Glutamatergic neuron (in vitro differentiated cells): ENCODE measurements at regions not wholly inside any gene's neighbourhood (a gene's known extent, or its start where the extent isn't known, plus 50 kb on each side); places are given as distances from the start of the nearest gene placed in this dataset.

Experiments
- DNase-seq: peaks from one replicate; pipeline ENCODE4 v3.0.0; 2022
- H3K27ac Mint-ChIP-seq: one replicate; pipeline ENCODE4 v1.8.0; 2020; ENCODE audit warnings: mild to moderate bottlenecking, mixed read lengths, inconsistent platforms; ENCODE audit not compliant: unreplicated experiment
- H3K27me3 Mint-ChIP-seq: one replicate; pipeline ENCODE4 v1.8.0; 2020; ENCODE audit warnings: mild to moderate bottlenecking, moderate library complexity, mixed read lengths, inconsistent platforms; ENCODE audit not compliant: unreplicated experiment
- H3K36me3 Mint-ChIP-seq: one replicate; pipeline ENCODE4 v1.8.0; 2020; ENCODE audit warnings: mild to moderate bottlenecking, mixed read lengths, inconsistent platforms; ENCODE audit not compliant: unreplicated experiment
- H3K4me1 Mint-ChIP-seq: one replicate; pipeline ENCODE4 v1.8.0; 2020; ENCODE audit warnings: mild to moderate bottlenecking, low read depth, mixed read lengths, inconsistent platforms; ENCODE audit not compliant: unreplicated experiment
- H3K4me3 Mint-ChIP-seq: one replicate; pipeline ENCODE4 v1.8.0; 2020; ENCODE audit warnings: mild to moderate bottlenecking, mixed read lengths, inconsistent platforms; ENCODE audit not compliant: unreplicated experiment
- H3K9me3 Mint-ChIP-seq: one replicate; pipeline ENCODE4 v1.8.0; 2020; ENCODE audit warnings: mild to moderate bottlenecking, moderate library complexity, mixed read lengths, inconsistent platforms; ENCODE audit not compliant: unreplicated experiment
- CTCF ChIP-seq: fragments of 200-600 bp; sonication (generic); IDR thresholded peaks from one replicate; pipeline ENCODE4 v1.5.0; 2021; ENCODE audit not compliant: partially characterized antibody, unreplicated experiment

GRCh38 chr3:10682692-10683091 lies 133.3 kb upstream of the SLC6A11 start:
- no peak overlapping the region for H3K27ac Mint-ChIP-seq
- H3K36me3 Mint-ChIP-seq: peaks cover 10% of the 10 kb centered on the region
- peaks cover 8% of the 10 kb centered on the region for H3K4me1 Mint-ChIP-seq
- no peaks in the 10 kb centered on the region for H3K9me3 Mint-ChIP-seq
- no peak for TF ChIP-seq CTCF
- DNase-seq: no peak
- peaks cover 2% of the 10 kb centered on the region for H3K27me3 Mint-ChIP-seq
- H3K4me3 Mint-ChIP-seq: no peak overlapping the region

DNA sequence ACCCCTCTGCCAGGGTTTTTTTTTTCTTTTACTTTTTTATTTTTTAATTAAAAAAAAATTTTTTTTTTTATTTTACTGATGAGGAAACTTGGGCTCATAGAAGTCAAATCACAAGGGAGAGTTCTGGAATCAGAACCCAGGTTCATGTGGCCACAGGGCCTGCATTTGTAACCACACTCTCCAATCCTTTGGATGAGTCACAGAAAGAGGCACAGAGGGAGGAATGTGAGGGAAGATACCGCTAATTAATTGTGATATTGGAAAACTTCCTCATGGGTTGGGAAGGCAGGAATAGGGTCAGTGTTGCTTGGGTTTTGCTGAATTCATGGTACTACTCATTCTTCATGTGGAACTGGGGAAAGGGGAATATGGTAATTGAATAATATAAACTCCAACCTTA lies 132.9 kb upstream of the SLC6A11 start:
- peaks cover 8% of the 10 kb centered on the region for H3K4me1 Mint-ChIP-seq
- no peak for TF ChIP-seq CTCF
- peaks cover 10% of the 10 kb centered on the region for H3K36me3 Mint-ChIP-seq
- no peak for DNase-seq
- H3K4me3 Mint-ChIP-seq: no peak overlapping the region
- peaks cover 2% of the 10 kb centered on the region for H3K27me3 Mint-ChIP-seq
- no peaks in the 10 kb centered on the region for H3K9me3 Mint-ChIP-seq
- no peak overlapping the region for H3K27ac Mint-ChIP-seq

DNA sequence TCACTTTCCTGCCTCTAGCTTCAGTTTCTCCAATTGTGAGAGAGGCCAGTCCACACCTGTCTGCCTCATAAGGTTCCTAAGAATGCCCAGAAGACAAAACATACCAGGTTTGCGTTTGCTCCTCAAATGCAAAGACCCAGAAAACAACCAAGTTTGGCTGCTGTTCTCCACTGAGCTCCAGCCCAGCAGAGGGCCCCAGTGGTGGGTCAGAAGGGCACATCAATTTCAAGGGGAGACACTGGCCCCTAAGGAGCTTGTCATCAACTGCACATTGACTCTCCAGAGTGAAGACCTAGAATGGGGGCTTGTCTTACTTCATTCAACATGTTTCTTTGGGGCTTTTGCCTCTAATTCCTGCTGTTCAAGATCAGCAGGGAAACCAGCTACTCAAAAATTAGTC lies 127.9 kb upstream of the SLC6A11 start:
- peaks cover 11% of the 10 kb centered on the region for H3K4me1 Mint-ChIP-seq
- H3K9me3 Mint-ChIP-seq: no peaks in the 10 kb centered on the region
- H3K27me3 Mint-ChIP-seq: peaks cover 2% of the 10 kb centered on the region
- no peak overlapping the region for H3K27ac Mint-ChIP-seq
- TF ChIP-seq CTCF: no peak
- DNase-seq: no peak
- no peak overlapping the region for H3K4me3 Mint-ChIP-seq
- no peaks in the 10 kb centered on the region for H3K36me3 Mint-ChIP-seq

GRCh38 chr3:10688548-10689172 lies 127.4 kb upstream of the SLC6A11 start:
- H3K36me3 Mint-ChIP-seq: no peaks in the 10 kb centered on the region
- no peak for TF ChIP-seq CTCF
- H3K27me3 Mint-ChIP-seq: peaks cover 2% of the 10 kb centered on the region
- no peak for DNase-seq
- no peak overlapping the region for H3K4me3 Mint-ChIP-seq
- H3K4me1 Mint-ChIP-seq: peaks cover 11% of the 10 kb centered on the region
- H3K9me3 Mint-ChIP-seq: no peaks in the 10 kb centered on the region
- no peak overlapping the region for H3K27ac Mint-ChIP-seq

GRCh38 chr3:10692039-10692622 lies 123.9 kb upstream of the SLC6A11 start:
- peaks cover 7% of the 10 kb centered on the region for H3K27me3 Mint-ChIP-seq

More at GRCh38 chr3:10692039-10692622, 123.9 kb upstream of the SLC6A11 start:
- Mint-ChIP-seq H3K4me1 (peaks cover 2% of the 10 kb centered on the region), H3K4me3 (no peak overlapping the region), H3K9me3 (peaks cover 2% of the 10 kb centered on the region), H3K27ac (no peak overlapping the region), H3K36me3 (peaks cover 4% of the 10 kb centered on the region)
- no peak for TF ChIP-seq CTCF
- no peak for DNase-seq
